A673 (cell line): ENCODE measurements at regions not wholly inside any gene's neighbourhood (a gene's known extent, or its start where the extent isn't known, plus 50 kb on each side); places are given as distances from the start of the nearest gene placed in this dataset.

Experiments used
- CTCF ChIP-seq: fragments of 300-800, 200-600 bp; sonication (generic); conservative IDR thresholded peaks from 2 replicates; pipeline ENCODE4 v1.5.1; 2017; ENCODE audit warnings: low read depth, mild to moderate bottlenecking, antibody characterized with exemption, low read length, moderate library complexity, mixed read lengths
- EZH2 ChIP-seq: fragments of 200-600 bp; sonication (generic); IDR thresholded peaks from 2 replicates; pipeline ENCODE4 v1.6.1; 2017; ENCODE audit warnings: borderline replicate concordance, low read depth, mild to moderate bottlenecking, mixed read lengths, antibody characterized with exemption, low read length; ENCODE audit not compliant: poor library complexity, severe bottlenecking

GRCh38 chr3:117881210-117881609 is 1153.4 kb downstream of the IGSF11 start:
- TF ChIP-seq CTCF (no peak), EZH2 (no peak)
